ENCODE measurements at regions not wholly inside any gene's neighbourhood (a gene's known extent, or its start where the extent isn't known, plus 50 kb on each side); places are given as distances from the start of the nearest gene placed in this dataset.
A peak's percentile ranks its signal among the peaks of the same experiment; 100 is the strongest.

DNA sequence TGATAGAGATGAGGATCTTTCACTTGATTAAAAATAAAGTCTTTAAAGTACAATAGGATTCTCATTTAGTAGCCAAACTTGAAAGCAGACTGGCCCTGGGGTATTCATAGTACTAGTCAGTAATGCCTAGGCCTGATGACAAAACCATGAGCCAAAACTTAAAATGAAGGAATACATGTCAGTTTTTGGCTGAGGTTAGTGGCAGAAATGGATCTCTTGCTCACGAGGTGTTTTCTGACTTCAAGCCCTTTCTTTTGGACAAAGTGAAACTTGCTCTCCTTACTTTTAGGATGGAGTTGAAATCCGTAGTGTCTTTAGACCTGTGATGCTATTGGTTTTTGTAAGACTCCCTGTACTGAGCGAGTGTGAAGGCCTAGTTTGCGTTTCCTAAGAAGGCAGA, 157.7 kb downstream of the CCNG2 start:
- DNase-seq (ENCODE audit: extremely low read depth, low read depth) = no peak
- TF ChIP-seq, protein P1, sequence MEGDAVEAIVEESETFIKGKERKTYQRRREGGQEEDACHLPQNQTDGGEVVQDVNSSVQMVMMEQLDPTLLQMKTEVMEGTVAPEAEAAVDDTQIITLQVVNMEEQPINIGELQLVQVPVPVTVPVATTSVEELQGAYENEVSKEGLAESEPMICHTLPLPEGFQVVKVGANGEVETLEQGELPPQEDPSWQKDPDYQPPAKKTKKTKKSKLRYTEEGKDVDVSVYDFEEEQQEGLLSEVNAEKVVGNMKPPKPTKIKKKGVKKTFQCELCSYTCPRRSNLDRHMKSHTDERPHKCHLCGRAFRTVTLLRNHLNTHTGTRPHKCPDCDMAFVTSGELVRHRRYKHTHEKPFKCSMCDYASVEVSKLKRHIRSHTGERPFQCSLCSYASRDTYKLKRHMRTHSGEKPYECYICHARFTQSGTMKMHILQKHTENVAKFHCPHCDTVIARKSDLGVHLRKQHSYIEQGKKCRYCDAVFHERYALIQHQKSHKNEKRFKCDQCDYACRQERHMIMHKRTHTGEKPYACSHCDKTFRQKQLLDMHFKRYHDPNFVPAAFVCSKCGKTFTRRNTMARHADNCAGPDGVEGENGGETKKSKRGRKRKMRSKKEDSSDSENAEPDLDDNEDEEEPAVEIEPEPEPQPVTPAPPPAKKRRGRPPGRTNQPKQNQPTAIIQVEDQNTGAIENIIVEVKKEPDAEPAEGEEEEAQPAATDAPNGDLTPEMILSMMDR (IDR thresholded peaks at IDR 0.05; ENCODE audit: low read depth, low read length, missing control alignments) = no peak
- H3K4me3 ChIP-seq (replicated peaks; ENCODE audit: low read depth, low read length) = no peak overlapping the region

GRCh38 chr4:77327151-77327550, 170.1 kb downstream of the CCNG2 start:
- no peak overlapping the region for H3K4me3 ChIP-seq (replicated peaks; ENCODE audit: low read depth, low read length)
- DNase-seq (ENCODE audit: extremely low read depth, low read depth) = no peak
- TF ChIP-seq, protein P1 (IDR thresholded peaks at IDR 0.05; ENCODE audit: low read depth, low read length, missing control alignments) = no peak

GRCh38 chr4:77332696-77333270, 175.8 kb downstream of the CCNG2 start:
- H3K4me3 ChIP-seq (replicated peaks; ENCODE audit: low read depth, low read length) = no peak overlapping the region
- peak; percentile 30 for DNase-seq (ENCODE audit: extremely low read depth, low read depth)
- TF ChIP-seq, protein P1 (IDR thresholded peaks at IDR 0.05; ENCODE audit: low read depth, low read length, missing control alignments) = no peak

- H3K4me3 ChIP-seq (replicated peaks; ENCODE audit: low read depth, low read length) = no peak overlapping the region
- TF ChIP-seq, protein P1 (IDR thresholded peaks at IDR 0.05; ENCODE audit: low read depth, low read length, missing control alignments) = no peak
- DNase-seq (ENCODE audit: extremely low read depth, low read depth) = no peak
These were observed 179.6 kb downstream of the CCNG2 start for GRCh38 chr4:77336411-77337142.

- TF ChIP-seq, protein P1 (IDR thresholded peaks at IDR 0.05; ENCODE audit: low read depth, low read length, missing control alignments) = no peak
- no peak overlapping the region for H3K4me3 ChIP-seq (replicated peaks; ENCODE audit: low read depth, low read length)
- no peak for DNase-seq (ENCODE audit: extremely low read depth, low read depth)
These were observed 185.3 kb downstream of the CCNG2 start for GRCh38 chr4:77342170-77342810.

- TF ChIP-seq, protein P1 (IDR thresholded peaks at IDR 0.05; ENCODE audit: low read depth, low read length, missing control alignments) = no peak
- no peak overlapping the region for H3K4me3 ChIP-seq (replicated peaks; ENCODE audit: low read depth, low read length)
These were observed 187.0 kb downstream of the CCNG2 start for GRCh38 chr4:77344001-77344400.

More at GRCh38 chr4:77344001-77344400, 187.0 kb downstream of the CCNG2 start:
- DNase-seq (ENCODE audit: extremely low read depth, low read depth) = no peak

Measured in HFF-Myc (cell line).